SKM-1 (cell line): ENCODE measurements at regions not wholly inside any gene's neighbourhood (a gene's known extent, or its start where the extent isn't known, plus 50 kb on each side); places are given as distances from the start of the nearest gene placed in this dataset.
"Not testable (repeated sequence)": the region's sequence is repeated elsewhere in the genome, so short reads cannot be mapped to it uniquely, and the experiment has no call there.

ENCODE experiments used
- DNase-seq: peaks from one replicate; lab custom pipeline; 2025; ENCODE audit not compliant: unreplicated experiment; lab: John Stamatoyannopoulos, UW

DNA sequence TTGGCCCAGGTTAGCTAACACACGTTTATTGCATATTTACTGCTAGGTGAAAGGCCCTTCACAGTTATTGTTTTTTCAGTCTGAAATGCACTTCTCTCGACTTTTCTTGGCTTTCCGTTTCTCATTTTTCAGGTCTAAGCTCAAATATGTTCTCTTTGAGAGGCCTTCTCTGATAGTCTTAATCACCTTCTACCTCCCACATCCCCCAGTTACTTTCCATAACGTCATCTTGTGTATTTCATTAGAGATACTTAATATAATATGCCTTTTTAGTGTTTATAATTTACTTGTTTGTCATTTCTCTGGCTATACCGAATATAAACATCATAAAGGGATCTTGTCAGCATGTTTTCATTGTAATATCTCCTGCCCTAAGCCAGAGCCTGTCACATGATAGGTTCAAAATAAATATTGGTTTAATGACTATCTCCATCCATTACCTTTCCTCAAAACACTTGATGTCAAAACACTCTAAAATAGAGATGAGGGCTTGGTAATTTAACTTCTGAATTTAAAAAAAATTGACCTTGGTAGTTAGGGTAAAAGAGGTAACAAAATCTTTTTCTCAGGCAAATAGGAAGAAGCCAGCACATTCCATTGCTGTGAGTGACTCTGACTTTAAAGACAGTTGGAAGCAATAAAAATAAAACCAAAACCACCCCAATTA lies 168.6 kb upstream of the RFC3 start:
- no peak for DNase-seq

DNA sequence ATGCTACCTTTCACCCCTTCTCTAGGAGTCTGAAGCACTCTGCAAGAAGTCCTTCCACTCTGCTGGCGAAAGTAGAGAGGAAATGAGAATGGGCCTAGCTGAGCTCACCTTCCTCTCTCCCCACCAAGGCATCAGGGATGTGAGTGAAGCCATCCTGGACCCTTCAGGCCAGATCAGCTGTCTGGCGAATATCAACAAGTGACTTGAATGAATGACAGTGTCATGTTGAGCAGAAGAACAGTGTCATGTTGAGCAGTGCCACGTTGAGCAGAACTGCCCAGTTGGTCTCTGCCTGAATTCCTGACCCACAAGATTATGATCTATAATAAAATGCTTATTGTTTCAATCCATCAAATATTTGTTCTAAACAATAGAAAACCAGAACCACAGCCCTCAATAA lies 166.2 kb upstream of the RFC3 start:
- DNase-seq = no peak

DNA sequence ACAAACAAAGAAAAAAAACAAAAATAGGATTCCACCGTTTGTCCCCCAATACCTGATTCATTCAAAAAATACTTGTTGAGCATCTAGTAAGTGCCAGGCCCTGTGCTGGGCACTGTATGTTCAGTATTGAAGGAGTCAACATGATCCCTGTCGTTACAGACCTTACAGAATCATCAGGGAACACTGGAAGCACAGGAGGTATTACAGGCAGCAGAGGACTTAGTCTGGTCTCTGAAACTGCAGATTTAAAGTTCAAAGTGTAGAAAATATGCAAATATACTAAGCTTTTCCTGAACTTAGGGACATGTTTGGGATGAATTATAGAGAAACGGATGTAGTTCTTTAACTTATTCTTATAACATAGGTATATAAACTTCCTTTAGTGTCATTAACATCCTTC lies 160.7 kb upstream of the RFC3 start:
- no peak for DNase-seq

DNA sequence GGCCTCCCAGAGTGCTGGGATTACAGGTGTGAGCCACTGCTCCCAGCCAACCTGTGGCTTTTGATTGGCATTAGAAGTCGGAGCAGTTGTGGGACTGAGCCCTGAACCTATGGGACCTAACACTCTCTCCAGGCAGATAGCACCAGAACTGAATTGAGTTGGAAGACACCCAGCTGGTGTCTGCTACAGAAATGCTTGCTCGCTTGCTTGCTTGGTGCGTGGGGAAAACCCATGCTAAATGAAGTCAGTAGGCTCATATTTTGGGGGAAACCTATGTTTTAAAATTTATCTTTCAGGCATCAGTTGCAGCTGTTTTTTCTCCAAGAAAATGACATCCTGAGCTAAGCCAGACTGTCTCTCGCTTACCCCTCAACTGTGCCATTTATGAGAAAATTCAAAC lies 158.5 kb upstream of the RFC3 start:
- no peak for DNase-seq

DNA sequence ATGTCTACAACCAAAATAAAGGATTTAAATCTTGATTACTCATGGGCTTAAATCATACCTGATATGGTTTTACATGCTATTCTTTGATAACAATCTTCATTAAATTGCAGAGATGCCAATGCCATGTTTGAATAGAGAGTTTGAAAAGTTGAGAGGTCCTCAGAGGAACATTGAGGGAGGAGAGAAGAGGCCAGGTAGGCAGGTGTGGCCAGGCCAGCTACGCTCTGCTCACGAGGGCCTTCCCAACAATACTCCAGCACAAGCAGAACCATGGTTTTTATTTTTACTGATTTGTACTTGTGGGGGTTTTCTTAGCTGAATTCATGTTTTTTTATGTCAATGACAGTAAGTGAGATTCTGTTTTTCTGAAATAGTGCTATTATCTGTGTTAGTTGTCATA lies 158.1 kb upstream of the RFC3 start:
- DNase-seq = no peak

DNA sequence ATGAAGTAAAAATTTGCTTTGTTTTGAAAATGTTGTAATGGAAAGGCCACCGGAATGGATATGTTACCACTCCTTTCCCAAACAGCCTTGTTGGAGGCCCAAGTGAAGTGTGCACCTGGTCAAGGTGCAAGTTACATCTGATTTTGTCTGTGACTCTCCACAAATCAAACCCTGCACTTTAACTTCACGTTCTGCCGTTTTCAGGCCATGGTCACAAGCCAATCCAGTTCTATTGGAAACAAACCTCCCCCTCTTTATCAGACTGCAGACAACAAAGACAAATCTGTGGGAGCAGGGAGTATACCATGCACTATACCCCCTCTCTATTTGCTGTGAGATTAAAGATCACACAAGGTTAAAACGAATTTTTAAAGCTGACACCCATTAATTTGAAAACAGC lies 155.6 kb upstream of the RFC3 start:
- DNase-seq = no peak

DNA sequence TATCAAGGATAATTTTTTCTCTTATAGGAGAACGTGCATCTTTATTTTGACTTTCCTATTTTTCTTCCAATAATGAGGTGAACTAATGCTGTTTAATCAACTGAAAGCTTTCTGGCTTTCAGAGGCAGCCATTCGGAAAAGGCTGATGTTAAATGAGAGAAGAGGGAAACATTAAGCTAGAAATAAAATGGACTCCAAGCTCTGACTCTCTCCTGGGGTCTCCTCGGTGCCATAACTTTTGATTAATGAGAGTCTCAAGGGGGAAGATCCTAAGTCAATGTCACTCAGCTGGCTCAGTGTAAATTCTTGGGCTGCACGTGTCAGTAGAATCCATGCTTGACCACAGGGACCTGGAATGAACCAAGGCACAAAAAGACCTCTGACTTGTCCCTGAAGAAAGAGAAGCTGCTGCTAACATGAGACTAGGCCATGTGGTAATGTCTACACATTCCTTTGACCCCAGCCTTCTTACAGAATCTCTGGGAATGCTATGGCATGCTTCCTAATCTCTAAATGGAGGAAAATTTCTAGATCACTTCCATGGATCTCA lies 152.2 kb upstream of the RFC3 start:
- DNase-seq = no peak

DNA sequence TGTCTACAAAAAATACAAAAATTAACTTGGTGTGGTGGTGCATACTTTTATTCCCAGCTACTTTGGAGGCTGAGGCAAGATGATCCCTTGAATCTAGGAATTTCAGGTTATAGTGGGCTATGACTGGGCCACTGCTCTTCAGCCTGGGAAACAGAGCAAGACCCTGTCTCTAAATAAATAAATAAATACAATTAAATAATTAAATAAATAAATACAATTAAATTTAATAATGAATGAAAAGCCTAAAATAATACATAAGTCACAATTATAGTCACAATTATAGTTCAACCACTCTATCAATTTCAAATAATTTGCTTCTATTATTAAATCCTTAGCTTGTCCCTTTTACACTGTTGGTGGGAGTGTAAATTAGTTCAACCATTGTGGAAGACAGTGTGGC lies 146.4 kb upstream of the RFC3 start:
- no peak for DNase-seq

DNA sequence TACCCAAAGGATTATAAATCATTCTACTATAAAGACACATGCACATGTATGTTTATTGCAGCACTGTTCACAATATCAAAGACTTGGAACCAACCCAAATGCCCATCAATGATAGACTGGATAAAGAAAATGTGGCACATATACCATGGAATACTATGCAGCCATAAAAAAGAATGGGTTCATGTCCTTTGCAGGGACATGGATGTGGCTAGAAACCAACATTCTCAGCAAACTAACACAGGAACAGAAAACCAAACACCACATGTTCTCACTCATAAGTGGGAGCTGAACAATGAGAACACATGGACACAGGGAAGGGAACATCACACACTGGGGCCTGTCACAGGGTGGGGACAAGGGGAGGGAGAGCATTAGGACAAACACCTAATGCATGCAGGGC lies 145.9 kb upstream of the RFC3 start:
- not testable (repeated sequence) for DNase-seq

DNA sequence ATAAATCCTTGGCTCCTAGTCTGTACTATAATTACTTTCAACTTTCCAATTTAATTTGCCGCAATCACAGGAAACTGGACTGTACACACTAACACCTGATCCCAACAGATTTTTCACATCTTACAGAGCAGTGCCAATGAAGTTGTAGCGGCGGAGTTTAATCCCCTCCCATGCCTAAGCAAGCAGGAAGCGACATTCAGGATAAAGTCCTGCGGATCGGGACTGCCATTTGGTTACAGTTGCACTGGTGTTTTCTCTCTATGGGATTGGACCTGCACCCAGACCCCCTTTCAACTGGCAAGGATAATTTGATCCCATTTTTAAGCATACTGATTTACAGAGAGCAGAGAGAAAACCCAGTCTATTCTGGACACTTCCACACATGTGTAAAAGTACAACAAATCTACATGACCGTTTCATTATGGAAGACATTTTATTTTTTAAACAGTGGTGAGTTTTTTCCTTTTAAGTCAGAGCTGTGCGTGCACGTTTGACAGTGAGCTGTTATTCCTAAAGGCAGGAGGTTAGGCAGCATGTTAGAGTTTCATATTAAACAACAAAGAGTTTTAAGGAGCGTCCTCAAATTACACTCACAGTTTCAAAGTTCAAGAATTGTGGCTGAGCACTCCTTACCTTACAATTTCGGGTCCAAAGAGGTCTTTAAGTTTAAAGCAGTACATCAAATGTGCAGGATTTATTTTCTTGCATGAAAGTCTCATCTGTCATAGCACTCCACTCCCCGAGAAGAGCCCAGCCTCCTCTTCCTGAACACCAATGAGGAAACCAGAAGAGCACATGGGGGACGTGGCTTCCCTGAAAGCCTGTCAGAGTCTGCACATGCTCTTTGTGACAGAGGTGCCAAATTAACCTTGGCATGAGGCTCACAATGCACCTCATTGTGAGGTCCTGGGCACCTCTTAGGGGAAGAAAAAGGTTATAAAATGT lies 141.6 kb upstream of the RFC3 start:
- DNase-seq = no peak

DNA sequence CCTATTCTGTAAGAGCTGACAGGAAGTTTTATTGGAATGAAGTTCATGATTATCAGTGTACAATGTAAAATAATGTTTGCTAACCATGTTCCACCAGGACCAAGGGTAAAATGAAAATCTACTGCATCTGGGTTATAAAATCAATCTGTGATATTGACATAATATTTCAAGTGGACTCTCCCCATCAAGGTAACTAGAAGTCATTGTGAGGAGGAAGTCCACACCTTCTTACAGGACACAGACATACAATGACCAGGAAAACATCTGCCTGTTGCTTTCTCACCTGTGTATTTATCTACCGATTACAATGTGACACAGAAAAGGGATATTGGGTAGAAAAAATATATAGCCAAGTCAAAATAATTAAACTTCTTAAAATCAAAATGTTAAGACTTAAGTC lies 140.7 kb upstream of the RFC3 start:
- no peak for DNase-seq

DNA sequence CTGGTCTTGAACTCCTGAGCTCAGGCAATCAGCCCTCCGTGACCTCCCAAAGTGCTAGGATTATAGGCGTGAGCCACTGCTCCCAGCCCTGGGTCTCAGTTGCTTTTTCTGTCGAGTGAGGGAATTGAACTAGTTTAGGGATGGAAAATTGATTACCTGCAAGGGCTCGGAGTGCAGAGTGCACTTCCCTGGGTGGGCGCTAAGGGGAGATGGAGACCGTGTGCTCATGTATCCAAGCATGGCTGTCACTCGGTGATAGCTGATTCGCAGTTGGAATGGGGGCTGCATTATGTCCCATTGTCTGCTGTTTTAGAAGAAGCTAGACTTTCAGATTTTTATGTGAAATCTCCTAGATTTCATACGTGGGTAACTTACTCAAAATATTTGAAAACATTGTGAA lies 139.9 kb upstream of the RFC3 start:
- DNase-seq = no peak

DNA sequence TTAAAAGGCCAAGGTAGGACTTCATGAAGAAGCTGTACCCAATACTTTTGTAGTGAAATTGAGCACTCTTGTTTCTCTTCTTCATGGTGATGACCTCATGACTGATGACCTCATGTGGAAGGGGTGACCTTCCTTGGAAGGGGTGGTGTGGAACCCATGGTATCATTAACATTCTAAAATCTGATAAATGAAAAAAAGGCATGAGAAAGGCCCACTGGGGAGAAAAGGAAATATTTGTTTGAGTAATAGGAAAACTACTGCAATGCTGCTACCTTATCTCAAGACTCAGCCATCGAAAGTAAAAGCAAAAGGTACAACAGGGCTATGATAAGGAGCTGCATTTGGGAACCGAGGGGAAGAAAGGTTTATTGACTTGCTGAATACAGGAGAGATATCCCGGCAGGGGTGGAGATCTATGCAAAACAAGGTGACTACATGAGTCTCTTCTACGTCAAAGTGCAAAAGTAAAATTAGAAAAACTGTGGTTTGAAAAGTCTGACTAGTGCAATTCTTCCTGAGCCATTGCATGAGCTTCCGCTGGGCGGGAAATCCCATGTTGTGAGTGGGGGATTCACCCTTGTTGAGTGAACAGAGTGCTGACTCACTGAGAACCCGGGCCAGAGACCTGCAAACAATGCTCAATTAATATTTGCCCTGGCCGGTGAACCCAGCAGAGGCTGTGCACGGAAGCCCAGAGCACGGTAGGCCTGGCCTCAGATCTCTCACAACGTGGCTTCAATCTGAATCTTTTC lies 138.9 kb upstream of the RFC3 start:
- DNase-seq = no peak

DNA sequence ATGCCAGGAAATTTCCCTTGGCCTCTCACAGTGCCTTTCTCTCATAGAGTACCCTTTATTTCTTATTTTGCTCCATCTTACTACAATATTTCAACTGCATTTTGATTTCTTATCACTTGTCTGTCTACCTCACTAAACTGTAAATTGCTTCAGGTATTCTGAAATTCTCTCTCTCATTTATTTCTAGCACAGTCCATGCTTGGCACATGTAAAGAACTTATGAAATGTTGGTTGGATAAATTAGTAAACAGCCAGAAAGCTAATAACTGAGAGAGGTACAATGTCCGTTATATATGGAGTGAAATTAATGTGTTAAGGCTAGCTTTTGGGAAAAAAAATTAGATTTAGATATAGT lies 138.3 kb upstream of the RFC3 start:
- DNase-seq = no peak

DNA sequence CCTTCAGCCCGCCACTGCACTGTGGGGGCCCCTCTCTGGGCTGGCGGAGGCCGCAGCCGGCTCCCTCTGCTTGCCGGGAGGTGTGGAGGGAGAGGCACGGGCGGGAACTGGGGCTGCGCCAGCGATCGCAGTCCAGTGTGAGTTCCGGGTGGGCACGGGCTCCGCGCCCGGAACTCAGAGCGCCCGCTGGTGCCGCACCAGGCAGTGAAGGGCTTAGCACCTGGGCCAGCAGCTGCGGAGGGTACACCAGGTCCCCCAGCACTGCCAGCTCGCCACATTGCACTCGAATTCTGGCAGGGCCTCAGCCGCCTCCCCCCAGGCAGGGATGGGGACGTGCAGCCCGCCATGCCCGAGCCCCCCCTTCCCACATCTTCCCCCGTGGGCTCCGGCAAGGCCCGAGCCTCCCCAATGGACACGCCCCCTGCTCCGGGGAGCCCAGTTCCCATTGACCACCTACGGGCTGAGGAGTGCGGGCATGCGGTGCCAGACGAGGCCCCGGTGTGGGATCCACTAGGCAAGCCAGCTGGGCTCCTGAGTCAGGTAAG lies 135.9 kb upstream of the RFC3 start:
- no peak for DNase-seq

DNA sequence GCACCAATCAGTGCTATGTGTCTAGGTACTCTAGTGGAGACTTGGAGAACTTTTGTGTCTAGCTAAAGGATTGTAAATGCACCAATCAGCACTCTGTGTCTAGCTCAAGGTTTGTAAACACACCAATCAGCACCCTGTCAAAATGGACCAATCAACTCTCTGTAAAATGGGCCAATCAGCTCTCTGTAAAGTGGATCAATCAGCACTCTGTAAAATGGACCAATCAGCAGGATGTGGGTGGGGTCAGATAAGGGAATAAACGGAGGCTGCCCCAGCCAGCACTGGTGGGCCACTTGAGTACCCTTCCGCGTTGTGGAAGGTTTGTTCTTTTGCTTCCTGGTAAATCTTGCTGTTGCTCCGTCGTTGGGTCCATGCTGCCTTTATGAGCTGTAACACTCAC lies 135.3 kb upstream of the RFC3 start:
- not testable (repeated sequence) for DNase-seq

DNA sequence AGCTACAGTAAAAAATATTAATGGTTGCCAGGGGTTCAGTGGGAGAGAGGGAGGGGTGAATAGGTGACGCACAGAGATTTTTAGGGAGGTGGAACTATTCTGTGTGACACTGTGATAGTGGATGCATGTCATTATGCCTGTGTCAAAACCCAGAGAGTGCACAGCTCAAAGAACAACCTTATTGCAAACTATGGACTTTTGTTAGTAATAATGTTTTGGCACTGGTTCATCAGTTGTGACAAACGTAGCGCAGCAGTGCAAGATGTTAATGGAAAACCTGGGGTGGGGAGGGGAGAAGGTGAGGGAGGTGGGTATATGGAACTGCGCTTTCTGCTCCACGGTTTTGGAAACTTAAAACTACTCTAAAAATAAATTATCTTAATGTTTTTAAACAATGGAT lies 134.6 kb upstream of the RFC3 start:
- DNase-seq = no peak

DNA sequence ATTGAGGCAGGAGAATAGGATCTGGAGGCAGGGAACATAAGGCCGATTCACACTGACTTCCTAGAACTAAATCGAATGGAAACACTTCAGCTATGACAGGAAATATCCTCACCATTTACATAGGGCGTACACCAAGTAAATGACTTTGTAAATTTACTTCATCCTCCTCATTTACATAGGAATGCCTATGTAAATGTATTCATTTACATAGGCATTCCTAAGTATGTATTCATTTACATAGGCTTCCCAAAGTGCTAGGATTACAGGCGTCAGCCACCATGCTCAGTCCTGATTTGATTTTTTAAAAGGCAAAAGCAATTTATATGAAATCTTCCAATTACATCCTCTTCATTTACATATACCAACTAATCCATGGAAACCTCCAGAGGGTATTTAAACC lies 133.1 kb upstream of the RFC3 start:
- DNase-seq = no peak

DNA sequence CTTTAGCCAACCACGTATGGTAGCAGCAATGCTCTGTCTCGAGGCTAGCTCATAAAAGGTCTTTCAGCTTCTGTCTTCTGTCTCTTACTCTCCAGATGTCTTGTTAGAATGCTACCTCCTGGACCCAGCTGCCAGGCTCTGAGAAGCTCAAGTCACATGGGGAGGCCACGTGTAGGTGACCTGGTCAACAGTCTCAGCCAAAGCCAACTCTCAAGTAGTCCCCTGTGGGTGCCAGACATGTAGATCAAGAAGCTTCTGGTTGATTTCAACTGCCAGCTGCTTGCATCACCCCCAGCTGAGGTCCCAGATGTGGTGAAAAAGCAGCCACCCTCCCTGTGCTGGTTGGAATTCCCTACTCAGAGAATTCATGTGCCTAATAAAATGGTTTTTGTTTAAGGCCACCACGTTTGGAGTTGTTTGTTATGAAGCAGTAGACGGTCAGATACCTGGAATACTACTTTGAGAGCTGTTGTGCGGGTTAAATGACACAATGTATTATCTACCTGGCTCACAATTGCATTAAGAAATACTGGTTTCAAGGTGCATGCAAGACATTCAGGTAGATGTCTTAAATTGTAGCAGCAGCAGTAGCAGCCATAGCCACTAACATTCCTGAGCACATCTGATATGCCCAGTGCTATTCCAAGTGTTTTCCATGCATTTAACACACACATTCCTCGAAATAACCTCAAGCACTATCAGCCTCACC lies 131.0 kb upstream of the RFC3 start:
- DNase-seq = no peak

DNA sequence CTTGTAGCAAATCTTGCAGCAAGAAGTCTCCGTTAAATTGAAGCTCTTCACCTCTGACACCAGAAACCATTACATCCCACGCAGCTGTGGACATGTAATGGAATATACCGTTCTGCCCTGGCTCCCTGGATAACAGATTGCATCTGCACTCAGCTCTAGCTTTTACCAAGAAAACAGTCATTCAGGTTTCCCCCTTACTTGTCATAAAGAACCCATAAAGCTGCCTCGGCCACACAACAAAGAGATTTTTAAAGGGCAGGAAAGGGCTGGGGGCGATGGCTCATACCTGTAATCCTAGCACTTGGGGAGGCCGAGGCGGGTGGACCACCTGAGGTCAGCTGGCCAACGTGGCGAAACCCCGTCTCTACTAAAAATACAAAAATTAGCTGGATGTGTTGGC lies 127.6 kb upstream of the RFC3 start:
- no peak for DNase-seq

DNA sequence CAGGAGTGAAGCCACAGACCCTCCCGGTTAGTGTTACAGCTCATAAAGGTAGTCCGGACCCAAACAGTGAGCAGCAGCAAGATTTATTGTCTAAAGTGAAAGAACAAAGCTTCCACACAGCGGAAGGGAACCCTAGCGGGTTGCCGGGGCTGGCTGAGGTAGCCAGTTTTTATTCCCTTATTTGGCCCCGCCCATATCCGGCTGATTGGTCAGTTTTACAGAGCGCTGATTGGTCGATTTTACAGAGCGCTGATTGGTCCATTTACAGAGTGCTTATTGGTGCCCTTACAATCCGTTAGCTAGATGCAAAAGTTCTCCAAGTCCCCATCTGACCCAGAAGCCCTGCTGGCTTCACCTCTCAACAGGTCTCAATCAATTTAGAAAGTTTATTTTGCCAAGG lies 126.0 kb upstream of the RFC3 start:
- no peak for DNase-seq
